Loucy (cell line): ENCODE measurements at regions not wholly inside any gene's neighbourhood (a gene's known extent, or its start where the extent isn't known, plus 50 kb on each side); places are given as distances from the start of the nearest gene placed in this dataset.

Experiments used
- H2AFZ ChIP-seq: fragments of 200-600 bp; sonication (generic); 2 replicates; pipeline ENCODE4 v1.6.0; 2016; ENCODE audit warnings: antibody characterized with exemption, mild to moderate bottlenecking, low read length, moderate library complexity
- H3F3A ChIP-seq: fragments of 200-600 bp; 2 replicates; pipeline ENCODE4 v1.6.0; 2016; ENCODE audit warnings: antibody characterized with exemption, low read depth, mild to moderate bottlenecking
- H3K27me3 ChIP-seq: fragments of 200-600 bp; sonication (generic); 2 replicates; pipeline ENCODE4 v1.6.1; 2014; ENCODE audit warnings: low read length, mild to moderate bottlenecking; ENCODE audit not compliant: insufficient read depth, poor library complexity, severe bottlenecking
- H3K36me3 ChIP-seq: fragments of 200-600 bp; sonication (generic); 2 replicates; pipeline ENCODE4 v1.6.1; 2016; ENCODE audit warnings: low read length; ENCODE audit not compliant: insufficient read depth
- H3K4me1 ChIP-seq: fragments of 200-600 bp; sonication (generic); 2 replicates; pipeline ENCODE4 v1.5.1; 2014; ENCODE audit warnings: low read length, mild to moderate bottlenecking; ENCODE audit not compliant: insufficient read depth, poor library complexity, severe bottlenecking
- H3K4me2 ChIP-seq: fragments of 200-600 bp; sonication (generic); 2 replicates; pipeline ENCODE4 v1.6.0; 2014; ENCODE audit warnings: antibody characterized with exemption, low read length, low read depth, mild to moderate bottlenecking; ENCODE audit not compliant: poor library complexity, severe bottlenecking
- H3K4me3 ChIP-seq: fragments of 200-600 bp; sonication (generic); 2 replicates; pipeline ENCODE4 v1.5.1; 2014; ENCODE audit warnings: low read length, mild to moderate bottlenecking, mixed read lengths; ENCODE audit not compliant: poor library complexity, severe bottlenecking
- H3K79me2 ChIP-seq: fragments of 200-600 bp; sonication (generic); 2 replicates; pipeline ENCODE4 v1.6.1; 2014; ENCODE audit warnings: low read length; ENCODE audit not compliant: insufficient read depth
- H3K9ac ChIP-seq: fragments of 200-600 bp; sonication (generic); 2 replicates; pipeline ENCODE4 v1.6.0; 2014; ENCODE audit warnings: mild to moderate bottlenecking, low read depth, low read length, moderate library complexity; ENCODE audit not compliant: poor library complexity, severe bottlenecking
- H3K9me2 ChIP-seq: fragments of 200-600 bp; sonication (generic); replicated peaks from 2 replicates; pipeline ENCODE4 v1.6.1; 2016; ENCODE audit warnings: low read depth, low read length, mixed read lengths
- H3K9me3 ChIP-seq: fragments of 200-600 bp; sonication (generic); 2 replicates; pipeline ENCODE4 v1.6.1; 2014; ENCODE audit warnings: mild to moderate bottlenecking, antibody characterized with exemption, low read length, low read depth; ENCODE audit not compliant: insufficient read depth
- H4K20me1 ChIP-seq: fragments of 200-600 bp; sonication (generic); 2 replicates; pipeline ENCODE4 v1.6.0; 2014; ENCODE audit warnings: antibody characterized with exemption, low read length, mild to moderate bottlenecking; ENCODE audit not compliant: insufficient read depth, poor library complexity, severe bottlenecking
- EZH2phosphoT487 ChIP-seq: fragments of 200-600 bp; IDR thresholded peaks from 2 replicates; pipeline ENCODE4 v1.6.1; 2018; ENCODE audit warnings: antibody characterized with exemption, mild to moderate bottlenecking, moderate library complexity, borderline replicate concordance
- TF ChIP-seq, protein P1 (sequence below): fragments of 200-600 bp; sonication (generic); conservative IDR thresholded peaks from 2 replicates; pipeline ENCODE4 v1.5.1; 2014; ENCODE audit warnings: mild to moderate bottlenecking, antibody characterized with exemption, low read length

DNA sequence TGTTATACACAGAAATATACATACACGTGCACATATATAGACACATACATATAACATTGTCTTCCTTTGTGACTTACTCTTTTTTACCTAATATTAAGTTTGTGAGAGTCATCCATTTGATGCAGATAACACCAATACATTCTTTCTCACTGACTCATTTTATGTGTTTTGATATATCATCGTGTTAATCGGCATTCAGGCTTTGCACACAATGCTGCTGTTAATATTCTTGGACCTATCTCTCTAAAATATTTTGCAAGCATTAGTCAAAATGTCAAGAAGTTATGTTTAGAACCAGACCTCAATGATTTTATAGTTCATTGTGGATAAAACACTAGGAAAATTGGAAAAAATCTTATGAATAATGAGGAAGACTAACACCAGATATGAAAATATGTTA lies 441.1 kb downstream of the LRATD1 start:
- H3K9ac ChIP-seq, result no peak overlapping the region
- no peaks in the 10 kb centered on the region for H3K36me3 ChIP-seq
- no peaks in the 10 kb centered on the region for H3F3A ChIP-seq
- H3K9me2 ChIP-seq, result no peaks in the 10 kb centered on the region
- TF ChIP-seq, protein P1, sequence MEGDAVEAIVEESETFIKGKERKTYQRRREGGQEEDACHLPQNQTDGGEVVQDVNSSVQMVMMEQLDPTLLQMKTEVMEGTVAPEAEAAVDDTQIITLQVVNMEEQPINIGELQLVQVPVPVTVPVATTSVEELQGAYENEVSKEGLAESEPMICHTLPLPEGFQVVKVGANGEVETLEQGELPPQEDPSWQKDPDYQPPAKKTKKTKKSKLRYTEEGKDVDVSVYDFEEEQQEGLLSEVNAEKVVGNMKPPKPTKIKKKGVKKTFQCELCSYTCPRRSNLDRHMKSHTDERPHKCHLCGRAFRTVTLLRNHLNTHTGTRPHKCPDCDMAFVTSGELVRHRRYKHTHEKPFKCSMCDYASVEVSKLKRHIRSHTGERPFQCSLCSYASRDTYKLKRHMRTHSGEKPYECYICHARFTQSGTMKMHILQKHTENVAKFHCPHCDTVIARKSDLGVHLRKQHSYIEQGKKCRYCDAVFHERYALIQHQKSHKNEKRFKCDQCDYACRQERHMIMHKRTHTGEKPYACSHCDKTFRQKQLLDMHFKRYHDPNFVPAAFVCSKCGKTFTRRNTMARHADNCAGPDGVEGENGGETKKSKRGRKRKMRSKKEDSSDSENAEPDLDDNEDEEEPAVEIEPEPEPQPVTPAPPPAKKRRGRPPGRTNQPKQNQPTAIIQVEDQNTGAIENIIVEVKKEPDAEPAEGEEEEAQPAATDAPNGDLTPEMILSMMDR, result no peak
- TF ChIP-seq EZH2phosphoT487, result no peak
- no peak overlapping the region for H3K4me2 ChIP-seq
- H3K4me1 ChIP-seq, result no peaks in the 10 kb centered on the region
- H3K79me2 ChIP-seq, result no peaks in the 10 kb centered on the region
- H3K9me3 ChIP-seq, result no peaks in the 10 kb centered on the region
- no peak overlapping the region for H2AFZ ChIP-seq
- no peak overlapping the region for H3K4me3 ChIP-seq
- H3K27me3 ChIP-seq, result no peaks in the 10 kb centered on the region
- no peaks in the 10 kb centered on the region for H4K20me1 ChIP-seq

DNA sequence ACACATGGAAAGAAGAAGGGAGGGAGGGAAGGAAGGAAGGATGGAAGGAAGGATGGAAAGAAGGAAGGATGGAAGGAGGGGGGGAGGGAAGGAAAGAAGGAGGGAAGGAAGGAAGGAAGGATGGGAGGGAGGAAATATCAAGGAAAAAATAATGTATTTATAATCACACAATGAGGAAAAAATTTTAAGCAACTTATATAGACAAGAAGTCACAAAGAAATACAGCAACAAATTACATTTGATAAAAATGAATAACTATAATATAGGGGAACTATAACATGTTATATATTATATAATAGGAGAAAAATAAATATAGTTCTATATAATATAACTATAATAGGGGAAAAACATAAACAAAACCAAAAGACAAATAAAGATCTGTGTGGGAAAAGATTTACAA lies 441.8 kb downstream of the LRATD1 start:
- TF ChIP-seq, protein P1, result no peak
- TF ChIP-seq EZH2phosphoT487, result no peak
- H3K4me1 ChIP-seq, result no peaks in the 10 kb centered on the region
- no peaks in the 10 kb centered on the region for H4K20me1 ChIP-seq
- no peaks in the 10 kb centered on the region for H3K36me3 ChIP-seq
- no peaks in the 10 kb centered on the region for H3K9me3 ChIP-seq
- no peaks in the 10 kb centered on the region for H3F3A ChIP-seq
- H2AFZ ChIP-seq, result no peak overlapping the region
- no peak overlapping the region for H3K4me2 ChIP-seq
- no peaks in the 10 kb centered on the region for H3K79me2 ChIP-seq
- no peaks in the 10 kb centered on the region for H3K27me3 ChIP-seq
- no peak overlapping the region for H3K9ac ChIP-seq
- H3K4me3 ChIP-seq, result no peak overlapping the region
- no peaks in the 10 kb centered on the region for H3K9me2 ChIP-seq

DNA sequence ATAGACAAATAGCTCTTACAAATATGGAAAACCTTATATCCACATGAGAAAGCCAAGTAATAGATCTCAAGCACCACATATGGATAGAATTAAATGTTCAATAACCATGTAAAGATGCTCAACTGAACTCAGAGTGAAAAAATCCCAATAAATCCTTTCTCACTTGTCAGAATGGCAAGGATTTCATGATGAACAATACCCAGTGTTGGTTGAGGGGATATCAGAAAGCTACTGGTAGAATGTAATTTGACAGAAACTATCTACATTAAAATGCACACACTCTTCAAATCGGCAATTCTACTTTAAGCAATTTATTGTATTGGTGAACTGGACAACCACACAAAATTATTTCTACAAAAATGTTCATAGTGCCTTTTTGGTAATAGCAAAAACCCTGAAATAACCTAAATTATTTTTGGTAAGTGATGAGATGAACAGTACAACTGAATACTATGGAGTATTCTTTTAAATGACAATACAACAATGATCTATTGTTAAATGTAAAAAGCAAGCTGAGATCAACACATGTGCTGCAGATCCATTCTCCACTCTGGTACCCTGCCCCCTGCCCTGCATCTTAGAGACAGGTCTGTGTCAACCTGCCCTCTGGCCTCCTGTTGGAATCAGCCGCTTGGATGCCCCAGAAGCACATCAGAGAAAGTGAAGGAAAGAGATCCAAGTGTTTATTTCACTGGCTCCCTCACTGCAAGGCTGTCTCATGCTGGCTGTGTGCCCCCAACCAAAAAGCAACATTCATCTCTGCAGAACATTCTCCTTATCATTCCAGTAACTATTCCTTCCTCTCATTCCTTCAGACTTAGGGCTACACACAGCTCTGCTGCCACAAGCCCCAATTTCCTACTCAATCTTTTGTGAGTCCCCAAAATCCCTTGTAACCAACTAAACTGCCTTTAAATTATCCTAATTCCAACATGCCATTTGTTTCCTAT lies 442.5 kb downstream of the LRATD1 start:
- Histone ChIP-seq H3K27me3 (no peaks in the 10 kb centered on the region), H3K9ac (no peak overlapping the region), H3K4me1 (no peaks in the 10 kb centered on the region), H3K9me2 (no peaks in the 10 kb centered on the region), H3K4me3 (no peak overlapping the region), H3K9me3 (no peaks in the 10 kb centered on the region), H3K36me3 (no peaks in the 10 kb centered on the region), H3F3A (no peaks in the 10 kb centered on the region), H3K4me2 (no peak overlapping the region), H4K20me1 (no peaks in the 10 kb centered on the region), H3K79me2 (no peaks in the 10 kb centered on the region), H2AFZ (no peak overlapping the region)
- no peak for TF ChIP-seq EZH2phosphoT487
- TF ChIP-seq, protein P1, result no peak
